ENCODE measurements at regions not wholly inside any gene's neighbourhood (a gene's known extent, or its start where the extent isn't known, plus 50 kb on each side); places are given as distances from the start of the nearest gene placed in this dataset.

GRCh38 chr20:40743141-40743775 is 54.2 kb upstream of the MAFB start:
- H2AFZ ChIP-seq (ENCODE audit: low read depth, low read length, poor library complexity, severe bottlenecking) = no peak overlapping the region
- no peak overlapping the region for H3K9ac ChIP-seq (ENCODE audit: low read length)
- no peaks in the 10 kb centered on the region for H3K4me1 ChIP-seq (ENCODE audit: control insufficient read depth in 1 of 2, insufficient read depth in 2 of 2, low read length in 2 of 2)
- H3K4me3 ChIP-seq (replicated peaks in 1 of 2; ENCODE audit: low read depth in 1 of 2, low read length in 2 of 2) = no peak overlapping the region
- ChIA-PET CTCF (interaction anchor here (1.2 to 3.6 kb wide), 2 partner anchors 36 to 219 kb away, joined by 4 to 29 read pairs; no protein-coding TSS in a partner anchor), RAD21 (ENCODE audit: low non-redundant PET in 1 of 2, low total read pairs in 2 of 2, uncharacterized antibody in 2 of 2, unreplicated experiment in 2 of 2) (no interaction called here), POLR2A (no interaction called here)
- no peaks in the 10 kb centered on the region for H4K20me1 ChIP-seq (ENCODE audit: insufficient read depth)
- DNase-seq (ENCODE audit: low read depth, low spot score) (no peak), ATAC-seq (no peak)
- no peak overlapping the region for H3K27ac ChIP-seq (ENCODE audit: low read depth, low read length)
- peaks cover 55% of the 10 kb centered on the region for H3K27me3 ChIP-seq (ENCODE audit: insufficient read depth, low read length)
- intact Hi-C loops (cut with micrococcal nuclease) = no loop called here
- no peak overlapping the region for H3K4me2 ChIP-seq (ENCODE audit: low read length)
- no peaks in the 10 kb centered on the region for H3K79me2 ChIP-seq (ENCODE audit: insufficient read depth, low read length)
- TF ChIP-seq REST (IDR thresholded peaks at IDR 0.05; ENCODE audit: low read depth) (no peak), POLR2AphosphoS5 (IDR thresholded peaks at IDR 0.05; ENCODE audit: low read depth, low read length) (no peak), MAX (IDR thresholded peaks at IDR 0.05) (no peak), EGR1 (IDR thresholded peaks at IDR 0.05; ENCODE audit: low read depth) (no peak), SIN3A (IDR thresholded peaks at IDR 0.05; ENCODE audit: low read depth) (no peak), ZBTB33 (IDR thresholded peaks at IDR 0.05; ENCODE audit: extremely low read depth, insufficient replicate concordance, low read length) (no peak), EZH2 (IDR thresholded peaks at IDR 0.05) (no peak), ELF1 (IDR thresholded peaks at IDR 0.05; ENCODE audit: borderline replicate concordance, low read depth) (no peak), TCF7L2 (IDR thresholded peaks at IDR 0.05; ENCODE audit: borderline replicate concordance, extremely low read depth, insufficient read depth, insufficient read length) (no peak), CBX3 (IDR thresholded peaks at IDR 0.05; ENCODE audit: low read depth) (no peak), ZFX (IDR thresholded peaks at IDR 0.05) (no peak), EZH2phosphoT487 (IDR thresholded peaks at IDR 0.05; ENCODE audit: borderline replicate concordance) (no peak), CEBPB (IDR thresholded peaks at IDR 0.05; ENCODE audit: low read depth) (no peak), YY1 (IDR thresholded peaks at IDR 0.05; ENCODE audit: extremely low read depth, insufficient replicate concordance, low read depth, low read length) (no peak), POLR2A (IDR thresholded peaks at IDR 0.05; ENCODE audit: borderline replicate concordance, extremely low read depth, insufficient read depth, insufficient read length) (no peak), ZNF274 (IDR thresholded peaks at IDR 0.05; ENCODE audit: low read depth, low read length) (no peak), JUND (IDR thresholded peaks at IDR 0.05) (no peak)
- TF ChIP-seq, protein P1, sequence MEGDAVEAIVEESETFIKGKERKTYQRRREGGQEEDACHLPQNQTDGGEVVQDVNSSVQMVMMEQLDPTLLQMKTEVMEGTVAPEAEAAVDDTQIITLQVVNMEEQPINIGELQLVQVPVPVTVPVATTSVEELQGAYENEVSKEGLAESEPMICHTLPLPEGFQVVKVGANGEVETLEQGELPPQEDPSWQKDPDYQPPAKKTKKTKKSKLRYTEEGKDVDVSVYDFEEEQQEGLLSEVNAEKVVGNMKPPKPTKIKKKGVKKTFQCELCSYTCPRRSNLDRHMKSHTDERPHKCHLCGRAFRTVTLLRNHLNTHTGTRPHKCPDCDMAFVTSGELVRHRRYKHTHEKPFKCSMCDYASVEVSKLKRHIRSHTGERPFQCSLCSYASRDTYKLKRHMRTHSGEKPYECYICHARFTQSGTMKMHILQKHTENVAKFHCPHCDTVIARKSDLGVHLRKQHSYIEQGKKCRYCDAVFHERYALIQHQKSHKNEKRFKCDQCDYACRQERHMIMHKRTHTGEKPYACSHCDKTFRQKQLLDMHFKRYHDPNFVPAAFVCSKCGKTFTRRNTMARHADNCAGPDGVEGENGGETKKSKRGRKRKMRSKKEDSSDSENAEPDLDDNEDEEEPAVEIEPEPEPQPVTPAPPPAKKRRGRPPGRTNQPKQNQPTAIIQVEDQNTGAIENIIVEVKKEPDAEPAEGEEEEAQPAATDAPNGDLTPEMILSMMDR (IDR thresholded peaks at IDR 0.05 in 2 of 3, conservative IDR thresholded peaks at IDR 0.05 in 1 of 3; ENCODE audit: borderline replicate concordance in 1 of 3, insufficient read depth in 1 of 3, low read depth in 2 of 3, low read length in 2 of 3) = no peak
- TF ChIP-seq, protein P2, sequence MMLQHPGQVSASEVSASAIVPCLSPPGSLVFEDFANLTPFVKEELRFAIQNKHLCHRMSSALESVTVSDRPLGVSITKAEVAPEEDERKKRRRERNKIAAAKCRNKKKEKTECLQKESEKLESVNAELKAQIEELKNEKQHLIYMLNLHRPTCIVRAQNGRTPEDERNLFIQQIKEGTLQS (IDR thresholded peaks at IDR 0.05) = no peak
- BruUV-seq (replicated peaks) = no TSS peak
- H3K36me3 ChIP-seq (ENCODE audit: control insufficient read depth in 1 of 2, insufficient read depth in 2 of 2, low read length in 2 of 2) = no peaks in the 10 kb centered on the region
- H3K9me3 ChIP-seq (ENCODE audit: control insufficient read depth in 1 of 2, insufficient read depth in 1 of 2, low read depth in 1 of 2, low read length in 2 of 2) = no peaks in the 10 kb centered on the region
- H3K9me2 ChIP-seq (ENCODE audit: insufficient read depth) = no peaks in the 10 kb centered on the region
